ENCODE measurements at regions not wholly inside any gene's neighbourhood (a gene's known extent, or its start where the extent isn't known, plus 50 kb on each side); places are given as distances from the start of the nearest gene placed in this dataset.

DNA sequence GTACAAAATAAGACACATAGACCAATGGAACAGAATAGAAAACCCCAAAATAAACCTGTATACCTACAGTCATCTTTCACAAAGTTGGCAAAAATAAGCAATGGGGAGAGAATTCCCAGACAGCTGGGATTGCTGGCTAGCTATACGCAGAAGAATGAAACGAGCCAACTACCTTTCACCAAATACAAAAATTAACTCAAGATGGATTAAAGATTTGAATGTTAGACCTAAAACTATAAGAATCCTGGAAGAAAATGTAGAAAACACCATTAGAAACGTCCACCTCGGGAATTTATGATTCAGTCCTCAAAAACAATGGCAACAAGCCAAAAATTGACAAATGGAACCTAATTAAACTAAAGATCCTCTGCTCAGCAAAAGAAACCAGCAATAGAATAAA, 408.1 kb upstream of the SLITRK1 start:
- H3K4me3 ChIP-seq (ENCODE audit: low read depth, low read length), result no peak overlapping the region
- no peaks in the 10 kb centered on the region for H3K27me3 ChIP-seq (ENCODE audit: control insufficient read depth, insufficient read depth, low read length)
- TF ChIP-seq, protein P1, sequence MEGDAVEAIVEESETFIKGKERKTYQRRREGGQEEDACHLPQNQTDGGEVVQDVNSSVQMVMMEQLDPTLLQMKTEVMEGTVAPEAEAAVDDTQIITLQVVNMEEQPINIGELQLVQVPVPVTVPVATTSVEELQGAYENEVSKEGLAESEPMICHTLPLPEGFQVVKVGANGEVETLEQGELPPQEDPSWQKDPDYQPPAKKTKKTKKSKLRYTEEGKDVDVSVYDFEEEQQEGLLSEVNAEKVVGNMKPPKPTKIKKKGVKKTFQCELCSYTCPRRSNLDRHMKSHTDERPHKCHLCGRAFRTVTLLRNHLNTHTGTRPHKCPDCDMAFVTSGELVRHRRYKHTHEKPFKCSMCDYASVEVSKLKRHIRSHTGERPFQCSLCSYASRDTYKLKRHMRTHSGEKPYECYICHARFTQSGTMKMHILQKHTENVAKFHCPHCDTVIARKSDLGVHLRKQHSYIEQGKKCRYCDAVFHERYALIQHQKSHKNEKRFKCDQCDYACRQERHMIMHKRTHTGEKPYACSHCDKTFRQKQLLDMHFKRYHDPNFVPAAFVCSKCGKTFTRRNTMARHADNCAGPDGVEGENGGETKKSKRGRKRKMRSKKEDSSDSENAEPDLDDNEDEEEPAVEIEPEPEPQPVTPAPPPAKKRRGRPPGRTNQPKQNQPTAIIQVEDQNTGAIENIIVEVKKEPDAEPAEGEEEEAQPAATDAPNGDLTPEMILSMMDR (IDR thresholded peaks at IDR 0.05; ENCODE audit: low read depth, low read length), result no peak
- no peaks in the 10 kb centered on the region for H3K9me3 ChIP-seq (ENCODE audit: control insufficient read depth, insufficient read depth, low read length)
- POLR2A ChIA-PET, result no interaction called here
- DNase-seq (ENCODE audit: low read depth, low spot score), result no peak
- H3K27ac ChIP-seq (ENCODE audit: low read depth, low read length), result no peak overlapping the region
- CTCF ChIA-PET, result no interaction called here

DNA sequence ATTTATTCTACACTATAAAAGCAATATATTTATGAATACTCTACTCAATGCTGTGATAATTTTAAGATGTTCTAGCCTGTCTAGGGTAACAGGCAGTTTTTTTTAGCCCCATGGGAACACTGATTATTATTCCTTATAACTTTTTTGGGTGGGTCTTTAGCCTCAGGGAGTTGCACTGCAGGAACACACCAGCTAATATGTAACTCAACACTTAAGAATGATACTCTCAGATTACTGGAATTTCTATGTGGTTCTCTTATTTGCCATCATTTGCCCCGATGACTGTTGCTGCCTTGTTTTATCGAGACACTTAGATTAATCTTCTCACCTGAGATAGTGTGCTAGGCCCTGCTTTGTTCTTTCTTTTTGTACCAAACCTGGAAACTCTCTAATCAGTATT, 396.9 kb upstream of the SLITRK1 start:
- POLR2A ChIA-PET, result no interaction called here
- Histone ChIP-seq H3K4me3 (ENCODE audit: low read depth, low read length) (no peak overlapping the region), H3K27me3 (ENCODE audit: control insufficient read depth, insufficient read depth, low read length) (no peaks in the 10 kb centered on the region), H3K9me3 (ENCODE audit: control insufficient read depth, insufficient read depth, low read length) (no peaks in the 10 kb centered on the region), H3K27ac (ENCODE audit: low read depth, low read length) (no peak overlapping the region)
- TF ChIP-seq, protein P1 (IDR thresholded peaks at IDR 0.05; ENCODE audit: low read depth, low read length), result no peak
- CTCF ChIA-PET, result no interaction called here
- no peak for DNase-seq (ENCODE audit: low read depth, low spot score)

DNA sequence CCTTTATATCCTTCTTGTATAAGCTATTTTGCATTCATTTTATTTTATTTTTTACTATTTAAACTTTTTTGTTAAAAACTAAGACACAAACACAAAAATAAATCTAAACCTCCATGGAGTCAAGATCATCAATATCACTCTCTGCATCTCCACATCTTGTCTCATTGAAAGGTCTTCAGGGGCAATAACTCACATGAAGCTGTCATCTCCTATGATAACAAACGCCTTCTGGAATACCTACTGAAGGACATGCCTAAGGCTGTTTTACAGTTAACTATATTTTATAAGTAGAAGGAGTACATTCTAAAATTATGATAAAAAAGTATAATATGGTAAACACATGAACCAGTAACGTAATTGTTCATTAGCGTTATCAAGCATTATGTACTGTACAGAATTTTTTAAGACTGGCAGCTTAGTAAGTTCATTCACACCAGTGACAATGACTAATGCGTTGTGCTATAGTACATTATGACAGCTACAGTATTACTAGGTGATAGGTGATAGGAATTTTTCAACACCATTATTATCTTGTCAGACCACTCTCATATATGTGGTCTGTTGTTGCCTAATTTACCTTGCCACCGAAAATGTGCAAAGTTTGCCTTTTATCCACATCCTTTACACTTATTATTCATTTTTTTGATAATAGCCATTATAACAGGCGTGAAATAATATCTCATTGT, 390.7 kb upstream of the SLITRK1 start:
- Histone ChIP-seq H3K4me3 (ENCODE audit: low read depth, low read length) (no peak overlapping the region), H3K27me3 (ENCODE audit: control insufficient read depth, insufficient read depth, low read length) (no peaks in the 10 kb centered on the region), H3K27ac (ENCODE audit: low read depth, low read length) (no peak overlapping the region), H3K9me3 (ENCODE audit: control insufficient read depth, insufficient read depth, low read length) (no peaks in the 10 kb centered on the region)
- TF ChIP-seq, protein P1 (IDR thresholded peaks at IDR 0.05; ENCODE audit: low read depth, low read length), result no peak
- CTCF ChIA-PET, result no interaction called here
- POLR2A ChIA-PET, result no interaction called here
- DNase-seq (ENCODE audit: low read depth, low spot score), result no peak

DNA sequence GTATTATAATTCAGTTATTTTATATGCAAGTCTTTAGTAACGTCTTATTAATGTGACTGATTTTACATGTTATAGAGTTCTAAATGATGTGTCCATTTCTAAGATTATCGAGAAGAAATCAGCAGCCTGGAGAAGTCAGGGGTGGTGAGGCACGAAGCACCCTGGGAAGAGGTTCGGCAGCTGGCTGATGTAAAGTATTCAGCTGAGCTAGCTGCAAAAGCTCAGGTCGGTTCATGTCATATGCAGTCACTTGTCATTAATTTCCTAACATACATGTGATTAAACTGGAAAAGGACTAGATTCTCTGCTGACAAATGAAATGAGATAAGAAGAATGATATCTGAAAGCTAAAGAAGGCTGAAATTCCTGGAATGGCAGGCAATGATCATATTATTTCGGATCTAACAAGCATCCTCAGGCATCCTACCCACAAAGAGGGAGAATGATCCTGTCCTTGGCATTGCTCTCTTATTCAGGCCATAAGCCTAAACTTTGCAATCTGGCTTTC, 383.0 kb upstream of the SLITRK1 start:
- Histone ChIP-seq H3K9me3 (ENCODE audit: control insufficient read depth, insufficient read depth, low read length) (no peaks in the 10 kb centered on the region; the same call in 1 of the 2 replicates), H3K4me3 (ENCODE audit: low read depth, low read length) (no peak overlapping the region), H3K27me3 (ENCODE audit: control insufficient read depth, insufficient read depth, low read length) (no peaks in the 10 kb centered on the region), H3K27ac (ENCODE audit: low read depth, low read length) (no peak overlapping the region)
- DNase-seq (ENCODE audit: low read depth, low spot score), result no peak
- TF ChIP-seq, protein P1 (IDR thresholded peaks at IDR 0.05; ENCODE audit: low read depth, low read length), result no peak
- ChIA-PET POLR2A (no interaction called here), CTCF (no interaction called here)

DNA sequence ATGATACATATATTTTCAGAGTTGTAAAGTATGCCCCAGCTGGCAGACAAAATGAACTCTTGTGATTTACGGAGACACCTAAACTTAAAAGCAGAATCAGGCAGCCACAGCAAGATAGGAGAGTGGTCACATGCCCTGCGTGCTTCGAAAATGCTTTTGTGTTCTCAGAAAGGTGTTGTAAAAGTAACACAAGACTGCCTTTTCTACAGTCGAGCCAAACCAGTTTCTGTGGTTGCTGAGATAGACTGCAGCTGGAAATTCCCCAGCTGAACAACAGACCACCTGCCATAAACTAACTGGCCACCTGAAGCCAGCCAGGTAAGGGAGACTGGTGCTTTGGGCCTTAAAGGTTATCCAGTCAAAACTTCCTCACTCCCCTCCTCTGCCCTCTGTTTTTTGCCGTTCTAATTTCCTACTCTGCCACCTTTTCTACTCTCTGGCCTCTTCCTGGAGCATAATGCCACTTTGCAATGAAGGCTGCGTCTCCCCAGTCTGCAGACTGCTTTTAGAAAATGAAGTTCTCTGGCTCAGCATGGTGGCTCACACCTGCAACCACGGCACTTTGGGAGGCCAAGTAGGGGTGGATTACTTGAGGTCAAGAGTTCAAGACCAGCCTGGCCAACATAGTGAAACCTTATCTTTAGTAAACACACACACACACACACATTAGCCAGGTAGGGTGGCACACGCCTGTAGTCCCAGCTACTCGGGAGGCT, 381.2 kb upstream of the SLITRK1 start:
- Histone ChIP-seq H3K27me3 (ENCODE audit: control insufficient read depth, insufficient read depth, low read length) (no peaks in the 10 kb centered on the region), H3K27ac (ENCODE audit: low read depth, low read length) (no peak overlapping the region), H3K9me3 (ENCODE audit: control insufficient read depth, insufficient read depth, low read length) (no peaks in the 10 kb centered on the region; the same call in 1 of the 2 replicates), H3K4me3 (ENCODE audit: low read depth, low read length) (no peak overlapping the region)
- no peak for DNase-seq (ENCODE audit: low read depth, low spot score)
- CTCF ChIA-PET, result no interaction called here
- POLR2A ChIA-PET, result no interaction called here
- TF ChIP-seq, protein P1 (IDR thresholded peaks at IDR 0.05; ENCODE audit: low read depth, low read length), result no peak
